ENCODE measurements at regions not wholly inside any gene's neighbourhood (a gene's known extent, or its start where the extent isn't known, plus 50 kb on each side); places are given as distances from the start of the nearest gene placed in this dataset.
A peak's percentile ranks its signal among the peaks of the same experiment; 100 is the strongest.

GRCh38 chr1:88302843-88303486 is 381.1 kb upstream of the PKN2 start:
- ATAC-seq (ENCODE audit: low FRiP score in 2 of 2): peak in 1 of 2 donors; percentile 49
- H3K27ac ChIP-seq: no peak overlapping the region
- WGBS, 2 donors: 24 to 27% methylated on average over 4 of the region's 4 CpGs
- DNase-seq: no peak
- H3K9me3 ChIP-seq: no peaks in the 10 kb centered on the region
- no peaks in the 10 kb centered on the region for H3K27me3 ChIP-seq
- peak in 1 of 6 experiments; percentile 21 for TF ChIP-seq CTCF (IDR thresholded peaks at IDR 0.05)
- TF ChIP-seq POLR2AphosphoS5 (IDR thresholded peaks at IDR 0.05): no peak
- TF ChIP-seq POLR2A (IDR thresholded peaks at IDR 0.05): no peak
- H3K4me3 ChIP-seq: no peak overlapping the region
- H3K4me1 ChIP-seq: no peaks in the 10 kb centered on the region
- no peaks in the 10 kb centered on the region for H3K36me3 ChIP-seq

GRCh38 chr1:88311265-88311664 is 372.8 kb upstream of the PKN2 start:
- TF ChIP-seq POLR2AphosphoS5 (IDR thresholded peaks at IDR 0.05) (no peak), EP300 (IDR thresholded peaks at IDR 0.05) (no peak), CTCF (IDR thresholded peaks at IDR 0.05) (no peak), POLR2A (IDR thresholded peaks at IDR 0.05) (no peak)
- Histone ChIP-seq H3K27me3 (no peaks in the 10 kb centered on the region), H3K27ac (no peak overlapping the region), H3K36me3 (no peaks in the 10 kb centered on the region), H3K4me1 (no peaks in the 10 kb centered on the region), H3K4me3 (no peak overlapping the region), H3K9me3 (no peaks in the 10 kb centered on the region)
- no peak for ATAC-seq (ENCODE audit: low FRiP score in 2 of 2)
- WGBS, 2 donors: 84 to 97% methylated on average over 1 of the region's 1 CpG
- no peak for DNase-seq

GRCh38 chr1:88311907-88312306 is 372.2 kb upstream of the PKN2 start:
- ATAC-seq (ENCODE audit: low FRiP score in 2 of 2) (no peak), DNase-seq (no peak)
- Histone ChIP-seq H3K9me3 (no peaks in the 10 kb centered on the region), H3K36me3 (no peaks in the 10 kb centered on the region), H3K4me3 (no peak overlapping the region), H3K4me1 (no peaks in the 10 kb centered on the region), H3K27me3 (no peaks in the 10 kb centered on the region), H3K27ac (no peak overlapping the region)
- TF ChIP-seq POLR2AphosphoS5 (IDR thresholded peaks at IDR 0.05) (no peak), EP300 (IDR thresholded peaks at IDR 0.05) (no peak), CTCF (IDR thresholded peaks at IDR 0.05) (no peak), POLR2A (IDR thresholded peaks at IDR 0.05) (no peak)
- 94 to 99% methylated on average over 2 of the region's 2 CpGs for WGBS, 2 donors

GRCh38 chr1:88317396-88317795 is 366.7 kb upstream of the PKN2 start:
- DNase-seq: no peak
- Histone ChIP-seq H3K36me3 (no peaks in the 10 kb centered on the region), H3K4me1 (no peaks in the 10 kb centered on the region), H3K27ac (no peak overlapping the region), H3K27me3 (no peaks in the 10 kb centered on the region), H3K9me3 (no peaks in the 10 kb centered on the region), H3K4me3 (no peak overlapping the region)
- no peak for ATAC-seq (ENCODE audit: low FRiP score in 2 of 2)
- TF ChIP-seq EP300 (IDR thresholded peaks at IDR 0.05) (no peak), CTCF (IDR thresholded peaks at IDR 0.05) (no peak), POLR2A (IDR thresholded peaks at IDR 0.05) (no peak), POLR2AphosphoS5 (IDR thresholded peaks at IDR 0.05) (no peak)
- 63 to 81% methylated on average over 1 of the region's 1 CpG for WGBS, 2 donors

GRCh38 chr1:88318740-88319139 is 365.3 kb upstream of the PKN2 start:
- 61 to 74% methylated on average over 7 of the region's 7 CpGs for WGBS, 2 donors
- DNase-seq (no peak), ATAC-seq (ENCODE audit: low FRiP score in 2 of 2) (no peak)
- Histone ChIP-seq H3K27me3 (no peaks in the 10 kb centered on the region), H3K36me3 (no peaks in the 10 kb centered on the region), H3K9me3 (no peaks in the 10 kb centered on the region), H3K4me1 (no peaks in the 10 kb centered on the region), H3K4me3 (no peak overlapping the region), H3K27ac (no peak overlapping the region)
- TF ChIP-seq POLR2AphosphoS5 (IDR thresholded peaks at IDR 0.05) (no peak), POLR2A (IDR thresholded peaks at IDR 0.05) (no peak), EP300 (IDR thresholded peaks at IDR 0.05) (no peak), CTCF (IDR thresholded peaks at IDR 0.05) (no peak)
